Fibroblast of villous mesenchyme (primary cell): ENCODE measurements at regions not wholly inside any gene's neighbourhood (a gene's known extent, or its start where the extent isn't known, plus 50 kb on each side); places are given as distances from the start of the nearest gene placed in this dataset.
"Not testable (repeated sequence)": the region's sequence is repeated elsewhere in the genome, so short reads cannot be mapped to it uniquely, and the experiment has no call there.

Experiments used
- DNase-seq: peaks from one replicate; pipeline ENCODE4 v3.0.0-alpha.2; 2010; ENCODE audit warnings: low read depth
- H3K4me3 ChIP-seq: 2 replicates; pipeline ENCODE4 v1.5.1; 2011; ENCODE audit warnings: low read depth, mild to moderate bottlenecking, low read length
- CTCF ChIP-seq: IDR thresholded peaks from 2 replicates; pipeline ENCODE4 v1.5.1; 2012; ENCODE audit warnings: low read depth, mild to moderate bottlenecking, low read length; ENCODE audit not compliant: insufficient read depth

- TF ChIP-seq CTCF = no peak
- no peak for DNase-seq
- no peak overlapping the region for H3K4me3 ChIP-seq
These were observed 152.4 kb downstream of the TENT5D start for GRCh38 chrX:80572636-80573035.

GRCh38 chrX:80573275-80573674, 153.0 kb downstream of the TENT5D start:
- no peak overlapping the region for H3K4me3 ChIP-seq
- TF ChIP-seq CTCF = no peak
- no peak for DNase-seq

- H3K4me3 ChIP-seq, DNase-seq: not testable (repeated sequence)
These were observed 154.3 kb downstream of the TENT5D start for GRCh38 chrX:80574486-80575086.

- TF ChIP-seq CTCF = no peak
These were observed 156.0 kb downstream of the TENT5D start for GRCh38 chrX:80576267-80576666.

GRCh38 chrX:80576806-80577533, 156.7 kb downstream of the TENT5D start:
- no peak for TF ChIP-seq CTCF
- DNase-seq = no peak
- H3K4me3 ChIP-seq = no peak overlapping the region

More at GRCh38 chrX:80576267-80576666, 156.0 kb downstream of the TENT5D start:
- no peak for DNase-seq
- no peak overlapping the region for H3K4me3 ChIP-seq

- H3K4me3 ChIP-seq = no peak overlapping the region
- peak; percentile 39 for TF ChIP-seq CTCF
- DNase-seq = peak; percentile 4
These were observed 158.4 kb downstream of the TENT5D start for GRCh38 chrX:80578517-80579105.

GRCh38 chrX:80590992-80591391, 170.7 kb downstream of the TENT5D start:
- H3K4me3 ChIP-seq, DNase-seq: not testable (repeated sequence)
